K562 (cell line): ENCODE measurements at regions not wholly inside any gene's neighbourhood (a gene's known extent, or its start where the extent isn't known, plus 50 kb on each side); places are given as distances from the start of the nearest gene placed in this dataset.

Source experiments
- ATAC-seq: fragments of 200-7000 bp; cut with Tn5 transposase; 3 replicates; pipeline ENCODE4 v1.9.1; 2020; ENCODE audit warnings: moderate library complexity
- BruUV-seq: library from RNA; stranded (reverse); fragments of 400-500 nt; replicated peaks from 2 replicates; lab custom pipeline; 2021; lab: Mats Ljungman, UMichigan
- CTCF ChIA-PET: fragments of 300-600 bp; formaldehyde crosslinking; extraction: SDS; loops from one replicate; lab custom pipeline; 2021; ENCODE audit warnings: low intra/inter-chr PET ratio; lab: Yijun Ruan, JAX
- POLR2A ChIA-PET: fragments of 300-600, 350-650 bp; sonication (Branson Sonifier 250); formaldehyde crosslinking; extraction: SDS; loops from one replicate; lab custom pipeline; 2021; ENCODE audit warnings: antibody characterized with exemption, inconsistent platforms; lab: Yijun Ruan, JAX
- DNase-seq, 4 experiments: peaks; one replicate each; pipeline versions ENCODE4 v3.0.0 to v3.0.0-alpha.2; 2011 to 2018; ENCODE audit warnings: low spot score in 3 of 4, mixed read lengths in 3 of 4; ENCODE audit errors: extremely low read depth in 1 of 4
- FAIRE-seq: peaks from 2 replicates; lab custom pipeline; 2011; peaks lifted over from hg19 to GRCh38; lab: Jason Lieb, UNC
- H2AFZ ChIP-seq: 2 replicates; pipeline ENCODE4 v1.6.0; 2011; ENCODE audit warnings: low read depth, low read length, control low read depth, inconsistent platforms
- H3K27ac ChIP-seq: fragments of 200-600 bp; 3 replicates; pipeline ENCODE4 v1.8.0; 2011; ENCODE audit warnings: low read depth, mild to moderate bottlenecking, control low read depth, inconsistent platforms, low read length, moderate library complexity, mixed read lengths; ENCODE audit errors: extremely low read depth
- H3K27me3 ChIP-seq, 2 experiments: fragments of 300-600 bp in 1 of 2; 2 replicates in 1 of 2; 3 replicates in 1 of 2; pipeline versions ENCODE4 v1.6.0 to v1.8.0; 2011; ENCODE audit warnings: inconsistent platforms in 2 of 2, low read length in 2 of 2, mild to moderate bottlenecking in 1 of 2, mixed read lengths in 1 of 2, moderate library complexity in 1 of 2; ENCODE audit not compliant: control insufficient read depth in 2 of 2, insufficient read depth in 2 of 2
- H3K36me3 ChIP-seq: fragments of 300-600 bp; 3 replicates; pipeline ENCODE4 v1.8.0; 2011; ENCODE audit warnings: mild to moderate bottlenecking, low read length, inconsistent platforms; ENCODE audit not compliant: control insufficient read depth, insufficient read depth
- H3K4me1 ChIP-seq, 2 experiments: fragments of 200-600 bp in 1 of 2; replicated peaks in 1 of 2; 2 replicates in 1 of 2; 3 replicates in 1 of 2; pipeline versions ENCODE4 v1.5.1 to v1.8.0; 2011; ENCODE audit warnings: inconsistent platforms in 2 of 2, low read length in 2 of 2, mild to moderate bottlenecking in 1 of 2, mixed read lengths in 1 of 2, moderate library complexity in 1 of 2; ENCODE audit not compliant: control insufficient read depth in 2 of 2, insufficient read depth in 2 of 2
- H3K4me2 ChIP-seq: 2 replicates; pipeline ENCODE4 v1.6.1; 2011; ENCODE audit warnings: low read length, control low read depth, inconsistent platforms, mixed read lengths; ENCODE audit not compliant: insufficient read depth
- H3K4me3 ChIP-seq: fragments of 200-600 bp; sonication (generic), shearing (Covaris generic); 2 replicates; pipeline ENCODE4 v1.5.1; 2016; ENCODE audit warnings: control low read depth, inconsistent platforms
- H3K79me2 ChIP-seq: fragments of 200-600 bp; 3 replicates; pipeline ENCODE4 v1.8.0; 2011; ENCODE audit warnings: low read length, inconsistent platforms; ENCODE audit not compliant: control insufficient read depth, insufficient read depth
- H3K9ac ChIP-seq, 2 experiments: 2 replicates each; pipeline versions ENCODE4 v1.6.0 to v1.6.1; 2011; ENCODE audit warnings: low read depth in 2 of 2, low read length in 2 of 2, control low read depth in 1 of 2, inconsistent platforms in 1 of 2, mild to moderate bottlenecking in 1 of 2, mixed read lengths in 1 of 2; ENCODE audit not compliant: insufficient read depth in 1 of 2
- H3K9me1 ChIP-seq: one replicate; pipeline ENCODE4 v1.6.0; 2011; ENCODE audit warnings: inconsistent platforms, mild to moderate bottlenecking, low read length, moderate library complexity; ENCODE audit not compliant: control insufficient read depth, insufficient read depth
- H3K9me3 ChIP-seq: replicated peaks from 2 replicates; pipeline ENCODE4 v1.5.1; 2011; ENCODE audit warnings: low read depth, low read length, inconsistent platforms; ENCODE audit not compliant: control insufficient read depth, insufficient read depth
- H4K20me1 ChIP-seq: replicated peaks from 2 replicates; pipeline ENCODE4 v1.6.1; 2011; ENCODE audit warnings: low read length, inconsistent platforms, mixed read lengths; ENCODE audit not compliant: control insufficient read depth, insufficient read depth
- ATF1 ChIP-seq, 2 experiments: fragments of 450-650 bp in 1 of 2; IDR thresholded peaks; 2 replicates each; pipeline ENCODE4 v1.6.1; 2016; ENCODE audit warnings: missing compliant biosample characterization in 1 of 2, missing genetic modification characterization in 1 of 2
- ETV1 ChIP-seq: fragments of 450-650 bp; conservative IDR thresholded peaks from 2 replicates; pipeline ENCODE4 v1.6.1; 2016; ENCODE audit warnings: missing genetic modification characterization, control low read depth, low read depth, missing compliant biosample characterization
- HCFC1 ChIP-seq: IDR thresholded peaks from 2 replicates; pipeline ENCODE4 v1.6.1; 2012; ENCODE audit warnings: low read depth, low read length, improper control_type of control experiment
- HSF4 ChIP-seq: fragments of 250-450 bp; sonication (Bioruptor Pico); IDR thresholded peaks from 2 replicates; pipeline ENCODE4 v2.1.2; 2022; ENCODE audit warnings: mild to moderate bottlenecking, moderate library complexity, borderline replicate concordance
- KDM1A ChIP-seq, 2 experiments: fragments of 450-650 bp; IDR thresholded peaks; 2 replicates each; pipeline ENCODE4 v1.6.1; 2016; ENCODE audit warnings: mild to moderate bottlenecking in 2 of 2
- MAFK ChIP-seq: IDR thresholded peaks from 2 replicates; pipeline ENCODE4 v1.6.1; 2011; ENCODE audit warnings: low read length, improper control_type of control experiment
- MNT ChIP-seq, 2 experiments: fragments of 450-650 bp; conservative IDR thresholded peaks; 2 replicates each; pipeline ENCODE4 v1.6.1; 2017; ENCODE audit warnings: mild to moderate bottlenecking in 2 of 2, moderate library complexity in 2 of 2
- NCOA4 ChIP-seq: fragments of 450-650 bp; IDR thresholded peaks from 2 replicates; pipeline ENCODE4 v1.6.1; 2018; ENCODE audit warnings: mild to moderate bottlenecking; ENCODE audit not compliant: partially characterized antibody
- PREB ChIP-seq: sonication (generic); formaldehyde crosslinking; IDR thresholded peaks from 2 replicates; pipeline ENCODE4 v1.8.1; 2023; ENCODE audit warnings: mild to moderate bottlenecking, missing genetic modification reagents
- RFX1 ChIP-seq: fragments of 450-650 bp; IDR thresholded peaks from 2 replicates; pipeline ENCODE4 v1.6.1; 2016; ENCODE audit warnings: mild to moderate bottlenecking, moderate library complexity
- SFPQ ChIP-seq: fragments of 200-400 bp; formaldehyde crosslinking; IDR thresholded peaks from 2 replicates; pipeline ENCODE4 v1.6.1; 2017; ENCODE audit warnings: mild to moderate bottlenecking, low read depth, low read length, moderate library complexity
- SMAD4 ChIP-seq: fragments of 250-450 bp; sonication (Bioruptor Pico); conservative IDR thresholded peaks from 2 replicates; pipeline ENCODE4 v1.8.0; 2021; ENCODE audit warnings: inconsistent platforms, mild to moderate bottlenecking, moderate library complexity
- SMARCA5 ChIP-seq: fragments of 450-650 bp; IDR thresholded peaks from 2 replicates; pipeline ENCODE4 v1.6.1; 2016
- WGBS: fragments of 100-300 bp; shearing (Covaris generic); methylation state at CpG from one replicate; pipeline ENCODE4 v1.1.6; 2016; ENCODE audit warnings: low coverage, mixed read lengths; ENCODE audit not compliant: insufficient coverage; ENCODE audit errors: missing lambda C conversion rate; 5-methylcytosine and 5-hydroxymethylcytosine counted together
- in situ Hi-C: fragments of 300-500 bp; cut with MboI; formaldehyde crosslinking; loops from 4 replicates; pipeline ENCODE4 v1.15.0; 2018; ENCODE audit warnings: inconsistent platforms, mixed read lengths
- intact Hi-C: fragments of 100-400 bp; cut with micrococcal nuclease; formaldehyde crosslinking; loops from 2 replicates; pipeline ENCODE4 v1.14.2; 2022

- WGBS = 14% methylated on average over 4 of the region's 4 CpGs
- no peaks in the 10 kb centered on the region for H4K20me1 ChIP-seq
- no peaks in the 10 kb centered on the region for H3K9me3 ChIP-seq
- no peak overlapping the region for H3K9ac ChIP-seq
- ATAC-seq = no peak
- no peaks in the 10 kb centered on the region for H3K79me2 ChIP-seq
- H2AFZ ChIP-seq = no peak overlapping the region
- H3K4me2 ChIP-seq = no peak overlapping the region
- no peak for FAIRE-seq
- H3K4me1 ChIP-seq = no peaks in the 10 kb centered on the region
- no peaks in the 10 kb centered on the region for H3K9me1 ChIP-seq
- DNase-seq = no peak
- H3K27me3 ChIP-seq = peaks cover 0 to 10% of the 10 kb centered on the region in 2 experiments; a peak in 4 of 5 replicates
- in situ Hi-C loops = no loop called here
- no peak overlapping the region for H3K4me3 ChIP-seq
- BruUV-seq = no TSS peak
- H3K27ac ChIP-seq = no peak overlapping the region
- CTCF ChIA-PET = no interaction called here
- POLR2A ChIA-PET = no interaction called here
- TF ChIP-seq NCOA4 (no peak), RFX1 (no peak), HSF4 (no peak), HCFC1 (no peak), SMARCA5 (no peak), ETV1 (no peak), MAFK (no peak), MNT (conservative IDR thresholded peaks at IDR 0.05) (no peak), PREB (CRISPR knock-in tag) (no peak), SFPQ (no peak), KDM1A (IDR thresholded peaks at IDR 0.05) (no peak), SMAD4 (CRISPR knock-in tag) (no peak), ATF1 (CRISPR knock-in tag; IDR thresholded peaks at IDR 0.05) (no peak), ATF1 (tag; IDR thresholded peaks at IDR 0.05) (no peak)
- TF ChIP-seq, all 486 proteins: peak for 0
- no peaks in the 10 kb centered on the region for H3K36me3 ChIP-seq
- intact Hi-C loops = no loop called here
Measured at GRCh38 chr4:185966997-185967775, 101.8 kb upstream of the TLR3 start.
